ENCODE measurements at regions not wholly inside any gene's neighbourhood (a gene's known extent, or its start where the extent isn't known, plus 50 kb on each side); places are given as distances from the start of the nearest gene placed in this dataset.

DNA sequence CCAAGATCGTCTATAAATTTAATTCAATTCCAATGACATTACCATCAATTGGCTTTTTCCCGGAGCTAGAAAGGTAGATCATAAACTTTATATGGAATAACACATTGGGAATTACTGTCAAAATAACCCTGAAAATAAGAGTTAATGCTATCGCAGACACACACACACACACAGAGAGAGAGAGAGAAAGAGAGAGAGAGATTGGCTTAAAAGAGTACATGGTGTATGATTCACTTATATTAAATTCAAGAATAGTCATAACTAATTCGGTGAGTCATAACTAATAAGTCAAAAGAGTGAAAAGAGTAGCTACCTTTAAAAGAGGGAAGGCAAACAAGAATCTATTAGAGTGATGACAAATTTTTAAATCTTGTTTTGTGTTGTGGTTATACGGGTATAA is 425.5 kb downstream of the TBC1D32 start:
- TF ChIP-seq FOXP2 (optimal IDR thresholded peaks at IDR 0.05; ENCODE audit: borderline replicate concordance, extremely low read depth, extremely low read length, insufficient read depth): no peak
- TF ChIP-seq, protein P1, sequence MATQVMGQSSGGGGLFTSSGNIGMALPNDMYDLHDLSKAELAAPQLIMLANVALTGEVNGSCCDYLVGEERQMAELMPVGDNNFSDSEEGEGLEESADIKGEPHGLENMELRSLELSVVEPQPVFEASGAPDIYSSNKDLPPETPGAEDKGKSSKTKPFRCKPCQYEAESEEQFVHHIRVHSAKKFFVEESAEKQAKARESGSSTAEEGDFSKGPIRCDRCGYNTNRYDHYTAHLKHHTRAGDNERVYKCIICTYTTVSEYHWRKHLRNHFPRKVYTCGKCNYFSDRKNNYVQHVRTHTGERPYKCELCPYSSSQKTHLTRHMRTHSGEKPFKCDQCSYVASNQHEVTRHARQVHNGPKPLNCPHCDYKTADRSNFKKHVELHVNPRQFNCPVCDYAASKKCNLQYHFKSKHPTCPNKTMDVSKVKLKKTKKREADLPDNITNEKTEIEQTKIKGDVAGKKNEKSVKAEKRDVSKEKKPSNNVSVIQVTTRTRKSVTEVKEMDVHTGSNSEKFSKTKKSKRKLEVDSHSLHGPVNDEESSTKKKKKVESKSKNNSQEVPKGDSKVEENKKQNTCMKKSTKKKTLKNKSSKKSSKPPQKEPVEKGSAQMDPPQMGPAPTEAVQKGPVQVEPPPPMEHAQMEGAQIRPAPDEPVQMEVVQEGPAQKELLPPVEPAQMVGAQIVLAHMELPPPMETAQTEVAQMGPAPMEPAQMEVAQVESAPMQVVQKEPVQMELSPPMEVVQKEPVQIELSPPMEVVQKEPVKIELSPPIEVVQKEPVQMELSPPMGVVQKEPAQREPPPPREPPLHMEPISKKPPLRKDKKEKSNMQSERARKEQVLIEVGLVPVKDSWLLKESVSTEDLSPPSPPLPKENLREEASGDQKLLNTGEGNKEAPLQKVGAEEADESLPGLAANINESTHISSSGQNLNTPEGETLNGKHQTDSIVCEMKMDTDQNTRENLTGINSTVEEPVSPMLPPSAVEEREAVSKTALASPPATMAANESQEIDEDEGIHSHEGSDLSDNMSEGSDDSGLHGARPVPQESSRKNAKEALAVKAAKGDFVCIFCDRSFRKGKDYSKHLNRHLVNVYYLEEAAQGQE (IDR thresholded peaks at IDR 0.05; ENCODE audit: insufficient read depth in 1 of 2, low read depth in 2 of 2, low read length in 2 of 2): no peak
- no peak for TF ChIP-seq SIN3A (IDR thresholded peaks at IDR 0.05; ENCODE audit: borderline replicate concordance, insufficient read depth, low read length)
- no peak for TF ChIP-seq TAF1 (IDR thresholded peaks at IDR 0.05; ENCODE audit: borderline replicate concordance, insufficient read depth, low read length)
- TF ChIP-seq POLR2AphosphoS5 (IDR thresholded peaks at IDR 0.05; ENCODE audit: low read depth, low read length): no peak

DNA sequence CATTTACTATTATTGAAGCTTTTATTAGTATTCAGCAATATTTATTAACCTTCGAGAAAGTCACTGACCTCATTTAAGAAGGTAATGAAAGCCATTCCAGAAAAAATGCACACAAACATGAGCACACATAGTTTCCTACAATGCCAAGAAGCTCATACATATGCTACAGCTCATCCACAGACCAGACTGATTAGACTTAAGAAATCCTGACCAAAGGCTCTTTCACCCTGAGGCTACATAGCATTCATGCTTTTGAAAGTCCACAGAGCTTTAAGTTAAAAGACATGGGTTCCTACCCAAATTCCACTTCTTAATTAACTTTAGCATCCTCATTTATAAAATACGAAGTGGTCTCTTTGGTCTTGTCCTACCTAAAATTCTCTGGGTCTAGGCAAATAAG is 430.4 kb downstream of the TBC1D32 start:
- TF ChIP-seq POLR2AphosphoS5 (IDR thresholded peaks at IDR 0.05; ENCODE audit: low read depth, low read length) (no peak), SIN3A (IDR thresholded peaks at IDR 0.05; ENCODE audit: borderline replicate concordance, insufficient read depth, low read length) (no peak), FOXP2 (optimal IDR thresholded peaks at IDR 0.05; ENCODE audit: borderline replicate concordance, extremely low read depth, extremely low read length, insufficient read depth) (no peak), TAF1 (IDR thresholded peaks at IDR 0.05; ENCODE audit: borderline replicate concordance, insufficient read depth, low read length) (no peak)
- TF ChIP-seq, protein P1 (IDR thresholded peaks at IDR 0.05; ENCODE audit: insufficient read depth in 1 of 2, low read depth in 2 of 2, low read length in 2 of 2): no peak

DNA sequence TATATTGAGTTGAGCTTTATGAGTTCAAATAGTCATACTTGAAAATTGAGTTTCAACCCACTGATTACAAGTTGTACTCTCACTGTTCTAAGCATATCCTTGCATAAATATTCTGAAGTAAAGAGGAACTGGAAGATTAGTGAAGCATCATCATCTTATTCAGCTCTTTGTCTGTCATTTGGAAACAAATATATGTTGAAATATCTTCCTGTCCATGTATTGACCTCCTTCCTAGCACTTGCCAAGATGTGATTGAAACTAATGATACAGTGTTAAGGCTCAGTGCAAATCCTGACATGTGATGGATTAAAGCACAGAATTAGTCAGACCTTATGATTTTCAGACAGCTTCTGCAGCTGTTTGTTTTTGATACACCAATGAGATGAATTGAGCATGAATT is 434.3 kb downstream of the TBC1D32 start:
- no peak for TF ChIP-seq SIN3A (IDR thresholded peaks at IDR 0.05; ENCODE audit: borderline replicate concordance, insufficient read depth, low read length)

DNA sequence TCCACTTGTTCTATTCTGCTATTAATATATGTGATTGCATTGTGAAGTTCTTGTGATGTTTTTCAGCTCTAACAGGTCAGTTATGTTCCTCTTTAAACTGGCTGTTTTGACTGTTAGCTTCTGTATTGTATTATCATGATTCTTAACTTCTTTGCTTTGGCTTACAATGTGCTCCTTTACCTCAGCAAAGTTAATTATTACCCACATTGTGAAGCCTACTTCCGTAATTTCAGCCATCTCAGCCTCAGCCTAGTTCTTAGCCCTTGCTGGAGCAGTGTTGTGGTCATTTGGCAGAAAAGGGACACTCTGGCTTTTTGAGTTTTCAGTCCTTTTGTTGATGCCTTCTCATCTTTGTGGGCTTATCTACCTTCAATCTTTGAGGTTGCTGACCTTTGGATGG is 440.2 kb downstream of the TBC1D32 start:
- TF ChIP-seq, protein P1 (IDR thresholded peaks at IDR 0.05; ENCODE audit: insufficient read depth in 1 of 2, low read depth in 2 of 2, low read length in 2 of 2): no peak
- TF ChIP-seq TAF1 (IDR thresholded peaks at IDR 0.05; ENCODE audit: borderline replicate concordance, insufficient read depth, low read length): no peak
- TF ChIP-seq SIN3A (IDR thresholded peaks at IDR 0.05; ENCODE audit: borderline replicate concordance, insufficient read depth, low read length): no peak
- no peak for TF ChIP-seq FOXP2 (optimal IDR thresholded peaks at IDR 0.05; ENCODE audit: borderline replicate concordance, extremely low read depth, extremely low read length, insufficient read depth)
- TF ChIP-seq POLR2AphosphoS5 (IDR thresholded peaks at IDR 0.05; ENCODE audit: low read depth, low read length): no peak

DNA sequence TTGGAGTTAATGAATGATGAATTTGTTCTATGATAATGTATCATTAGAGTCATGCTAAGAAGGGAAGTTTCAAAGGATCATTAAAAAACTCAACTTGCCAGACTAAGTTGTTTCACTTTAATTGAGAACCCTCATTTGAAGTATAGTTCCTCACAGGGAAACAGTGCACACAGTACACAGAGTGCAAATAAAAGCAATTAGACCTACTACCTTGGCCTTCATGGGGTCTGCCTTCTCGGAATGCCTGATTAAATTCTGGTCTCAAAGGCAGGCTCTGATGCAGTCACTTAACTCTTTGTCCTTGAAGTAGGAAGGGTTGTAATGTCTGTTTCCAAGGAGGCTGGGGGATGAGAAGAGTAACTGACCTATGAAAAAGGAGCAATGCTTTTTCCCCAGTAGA is 457.3 kb downstream of the TBC1D32 start:
- TF ChIP-seq POLR2AphosphoS5 (IDR thresholded peaks at IDR 0.05; ENCODE audit: low read depth, low read length) (no peak), FOXP2 (optimal IDR thresholded peaks at IDR 0.05; ENCODE audit: borderline replicate concordance, extremely low read depth, extremely low read length, insufficient read depth) (no peak), TAF1 (IDR thresholded peaks at IDR 0.05; ENCODE audit: borderline replicate concordance, insufficient read depth, low read length) (no peak), SIN3A (IDR thresholded peaks at IDR 0.05; ENCODE audit: borderline replicate concordance, insufficient read depth, low read length) (no peak)
- TF ChIP-seq, protein P1 (IDR thresholded peaks at IDR 0.05; ENCODE audit: insufficient read depth in 1 of 2, low read depth in 2 of 2, low read length in 2 of 2): no peak

Data from PFSK-1 (cell line).